Adipocyte (in vitro differentiated cells): ENCODE measurements at regions not wholly inside any gene's neighbourhood (a gene's known extent, or its start where the extent isn't known, plus 50 kb on each side); places are given as distances from the start of the nearest gene placed in this dataset.

ENCODE experiments used
- DNase-seq: peaks from one replicate; pipeline ENCODE4 v3.0.0-alpha.2; 2015; ENCODE audit warnings: low read depth
- H3K27me3 ChIP-seq: replicated peaks from 2 replicates; pipeline ENCODE4 v1.7.0; 2013; ENCODE audit warnings: mild to moderate bottlenecking, low read length, moderate library complexity; ENCODE audit not compliant: control insufficient read depth, insufficient read depth
- H3K36me3 ChIP-seq: 2 replicates; pipeline ENCODE4 v1.7.0; 2013; ENCODE audit warnings: low read length, mild to moderate bottlenecking, moderate library complexity; ENCODE audit not compliant: control insufficient read depth, insufficient read depth, severe bottlenecking
- H3K4me1 ChIP-seq: 2 replicates; pipeline ENCODE4 v1.7.0; 2013; ENCODE audit warnings: mild to moderate bottlenecking, low read length, moderate library complexity; ENCODE audit not compliant: control insufficient read depth, insufficient read depth
- H3K4me3 ChIP-seq: 2 replicates; pipeline ENCODE4 v1.7.0; 2013; ENCODE audit warnings: mild to moderate bottlenecking, low read length, moderate library complexity
- H3K9ac ChIP-seq: 2 replicates; pipeline ENCODE4 v1.7.0; 2013; ENCODE audit warnings: mild to moderate bottlenecking, low read length, moderate library complexity
- H3K9me3 ChIP-seq: 2 replicates; pipeline ENCODE4 v1.7.0; 2013; ENCODE audit warnings: mild to moderate bottlenecking, low read length, moderate library complexity; ENCODE audit not compliant: control insufficient read depth

DNA sequence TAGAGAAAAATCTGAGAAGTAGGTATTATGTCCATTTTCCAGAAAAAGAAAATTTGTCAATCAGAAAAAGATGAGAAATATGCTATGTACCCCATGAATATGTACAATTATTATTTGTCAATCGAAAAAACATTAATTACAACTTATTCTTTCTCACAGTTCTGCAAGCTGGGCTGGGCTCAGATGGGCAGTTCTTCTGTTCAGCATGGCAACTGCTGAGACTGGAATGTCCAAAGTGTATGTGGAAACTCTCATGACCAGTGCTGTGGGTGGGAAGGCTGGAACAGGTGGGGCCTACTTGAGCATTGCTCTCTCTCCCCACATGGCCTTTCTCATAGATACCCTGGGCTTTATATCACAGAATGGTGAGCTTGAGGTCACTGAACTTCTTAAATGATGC, 450.3 kb upstream of the TBX3 start:
- Histone ChIP-seq H3K36me3 (no peaks in the 10 kb centered on the region), H3K4me3 (no peak overlapping the region), H3K9ac (no peak overlapping the region), H3K27me3 (no peaks in the 10 kb centered on the region), H3K9me3 (no peaks in the 10 kb centered on the region), H3K4me1 (peaks cover 15% of the 10 kb centered on the region)
- no peak for DNase-seq

DNA sequence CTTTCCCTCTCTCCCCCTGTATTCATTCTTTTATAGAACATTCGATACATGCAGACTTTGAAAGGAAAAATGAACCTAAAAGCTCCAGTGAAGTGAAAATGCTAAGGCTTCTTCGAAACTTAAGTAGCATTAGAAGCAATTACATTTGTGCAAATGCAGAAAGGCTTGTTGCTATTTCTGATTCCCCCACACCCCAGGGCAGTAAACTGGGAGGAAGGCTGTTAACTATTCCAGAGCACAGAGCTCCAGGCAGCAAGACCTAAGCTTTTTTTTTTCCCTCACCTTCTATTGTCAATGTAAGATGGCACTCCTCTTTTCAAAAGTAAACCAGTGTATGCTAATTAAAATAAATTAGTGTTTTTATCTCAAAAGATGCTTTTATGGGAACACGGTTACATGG, 448.9 kb upstream of the TBX3 start:
- H3K4me1 ChIP-seq, result peaks cover 11% of the 10 kb centered on the region
- H3K9me3 ChIP-seq, result no peaks in the 10 kb centered on the region
- DNase-seq, result no peak
- no peak overlapping the region for H3K4me3 ChIP-seq
- H3K9ac ChIP-seq, result no peak overlapping the region
- no peaks in the 10 kb centered on the region for H3K27me3 ChIP-seq
- no peaks in the 10 kb centered on the region for H3K36me3 ChIP-seq

DNA sequence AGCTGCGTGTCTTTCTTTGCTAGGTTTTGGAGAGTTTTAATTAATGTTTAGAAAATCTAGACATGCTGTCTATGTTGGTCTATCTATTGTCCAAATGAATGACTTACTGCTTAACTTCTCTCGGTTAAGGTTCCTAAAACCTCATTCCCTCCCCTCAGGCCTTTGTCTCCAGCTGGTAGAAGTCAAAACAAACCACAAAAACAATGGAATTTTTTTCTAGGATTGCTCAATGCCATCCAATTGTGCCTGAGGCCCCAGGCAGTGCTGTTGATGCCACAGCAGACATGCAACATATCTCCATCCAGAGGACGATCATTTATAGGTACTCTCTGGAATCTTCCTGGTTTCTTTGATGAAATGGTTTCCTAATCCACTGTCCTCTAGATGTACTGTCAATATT, 448.2 kb upstream of the TBX3 start:
- H3K9me3 ChIP-seq, result no peaks in the 10 kb centered on the region
- DNase-seq, result peak; percentile 94
- H3K9ac ChIP-seq, result no peak overlapping the region
- peaks cover 15% of the 10 kb centered on the region for H3K4me1 ChIP-seq
- no peaks in the 10 kb centered on the region for H3K27me3 ChIP-seq
- H3K4me3 ChIP-seq, result no peak overlapping the region
- no peaks in the 10 kb centered on the region for H3K36me3 ChIP-seq

DNA sequence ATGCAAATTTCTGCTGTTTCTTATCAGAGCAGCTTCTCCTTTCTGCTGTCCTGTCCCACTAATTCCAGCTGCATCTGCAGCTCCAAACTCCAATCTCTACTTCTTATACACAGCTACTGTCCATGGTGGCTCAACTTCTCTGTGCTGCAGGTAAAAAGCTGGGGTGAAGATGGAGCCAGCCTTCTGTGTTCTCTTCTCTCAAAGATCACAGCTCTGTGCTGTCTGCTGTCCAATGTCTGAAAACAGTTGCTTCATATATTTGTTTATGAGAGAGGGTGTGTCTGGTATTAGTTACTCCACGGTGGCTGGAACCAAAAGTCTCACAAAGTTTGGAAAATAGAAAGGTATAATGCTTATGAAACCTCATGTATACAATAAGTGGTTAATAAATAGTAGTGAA, 445.8 kb upstream of the TBX3 start:
- Histone ChIP-seq H3K9ac (no peak overlapping the region), H3K9me3 (no peaks in the 10 kb centered on the region), H3K27me3 (no peaks in the 10 kb centered on the region), H3K36me3 (no peaks in the 10 kb centered on the region), H3K4me3 (no peak overlapping the region), H3K4me1 (peaks cover 12% of the 10 kb centered on the region)
- DNase-seq, result peak; percentile 57

DNA sequence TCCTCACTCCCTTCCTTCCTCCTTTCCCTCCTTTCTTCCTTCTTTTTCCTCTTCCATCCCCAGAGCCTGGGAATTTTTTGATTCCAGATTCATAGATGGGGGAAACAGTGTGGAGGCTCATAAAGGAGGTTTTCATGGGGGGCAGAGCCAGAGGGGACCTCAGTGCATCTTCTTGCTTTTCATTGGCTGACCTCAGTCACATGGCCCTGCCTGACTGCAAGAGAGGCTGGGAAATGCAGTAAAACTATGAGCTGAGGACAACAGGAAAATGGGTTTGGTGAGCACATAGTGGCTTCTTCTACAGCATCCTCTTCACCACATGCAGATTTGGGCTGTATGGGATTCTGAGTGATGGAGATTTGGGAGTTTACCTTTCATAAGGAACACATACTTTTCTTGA, 437.1 kb upstream of the TBX3 start:
- H3K9me3 ChIP-seq, result no peaks in the 10 kb centered on the region
- no peak overlapping the region for H3K9ac ChIP-seq
- H3K36me3 ChIP-seq, result no peaks in the 10 kb centered on the region
- H3K27me3 ChIP-seq, result no peaks in the 10 kb centered on the region
- no peak overlapping the region for H3K4me3 ChIP-seq
- H3K4me1 ChIP-seq, result no peaks in the 10 kb centered on the region
- no peak for DNase-seq

DNA sequence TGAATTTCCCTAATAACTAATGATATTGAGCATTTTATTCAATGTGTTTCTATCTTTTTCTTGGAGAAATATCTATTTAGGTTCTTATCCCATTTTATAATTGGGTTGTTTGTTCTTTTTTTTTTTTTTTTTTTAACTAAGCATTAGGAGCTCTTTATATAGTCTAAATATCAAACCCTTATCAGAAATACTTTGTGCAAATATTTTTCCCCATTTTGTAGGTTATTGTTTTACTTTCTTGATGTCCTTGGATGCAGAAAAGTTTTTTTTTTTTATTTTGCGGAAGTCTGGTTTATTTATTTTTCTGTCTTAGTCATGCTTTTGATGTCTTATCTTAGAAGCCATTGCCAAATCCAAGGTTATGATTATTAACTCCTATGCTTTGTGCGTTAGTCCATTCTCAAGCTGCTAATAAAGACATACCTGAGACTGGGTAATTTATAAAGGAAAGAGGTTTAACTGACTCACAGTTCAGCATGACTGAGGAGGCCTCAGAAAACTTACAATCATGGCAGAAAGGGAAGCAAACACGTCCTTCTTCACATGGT, 434.3 kb upstream of the TBX3 start:
- DNase-seq, result no peak
- Histone ChIP-seq H3K4me1 (no peaks in the 10 kb centered on the region), H3K4me3 (no peak overlapping the region), H3K27me3 (no peaks in the 10 kb centered on the region), H3K9me3 (no peaks in the 10 kb centered on the region), H3K9ac (no peak overlapping the region), H3K36me3 (no peaks in the 10 kb centered on the region)

DNA sequence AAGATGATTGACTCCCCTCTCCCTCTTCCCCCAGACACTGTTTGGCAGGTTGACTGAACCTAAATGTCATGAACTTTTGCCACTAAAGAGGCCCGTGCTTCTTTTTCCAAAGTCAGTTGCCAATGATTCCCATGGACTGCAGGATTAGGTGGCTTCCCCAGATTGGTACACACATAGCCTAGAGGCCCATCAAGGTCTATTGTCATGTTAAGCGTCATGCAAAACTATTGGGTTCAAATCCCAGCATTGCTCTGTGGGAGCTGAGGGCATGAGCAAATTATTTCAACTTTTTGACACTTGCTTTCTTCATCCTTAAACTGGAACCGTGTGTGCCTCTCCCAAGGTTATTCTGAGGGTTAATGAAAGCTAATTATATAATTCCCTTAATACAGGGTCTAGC, 430.2 kb upstream of the TBX3 start:
- no peaks in the 10 kb centered on the region for H3K9me3 ChIP-seq
- H3K4me3 ChIP-seq, result no peak overlapping the region
- H3K4me1 ChIP-seq, result no peaks in the 10 kb centered on the region
- no peak for DNase-seq
- no peaks in the 10 kb centered on the region for H3K27me3 ChIP-seq
- H3K36me3 ChIP-seq, result no peaks in the 10 kb centered on the region
- no peak overlapping the region for H3K9ac ChIP-seq

DNA sequence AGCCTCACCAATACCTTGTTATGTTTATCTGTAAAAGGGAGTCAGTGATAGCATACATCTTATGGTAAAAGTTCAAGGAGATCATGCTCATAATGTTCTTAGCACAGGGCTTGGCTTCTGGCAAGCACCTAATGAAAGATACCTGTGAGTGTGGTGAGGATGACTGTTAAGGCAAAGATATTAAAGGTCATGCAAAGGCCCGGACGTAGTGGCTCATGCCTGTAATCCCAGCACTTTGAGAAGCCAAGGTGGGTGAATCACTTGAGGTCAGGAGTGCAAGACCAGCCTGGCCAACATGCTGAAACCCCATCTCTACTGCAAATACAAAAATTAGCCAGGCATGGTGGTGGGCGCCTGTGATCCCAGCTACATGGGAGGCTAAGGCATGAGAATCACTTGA, 425.9 kb upstream of the TBX3 start:
- Histone ChIP-seq H3K4me3 (no peak overlapping the region), H3K9ac (no peak overlapping the region), H3K4me1 (no peaks in the 10 kb centered on the region), H3K36me3 (no peaks in the 10 kb centered on the region), H3K9me3 (no peaks in the 10 kb centered on the region), H3K27me3 (no peaks in the 10 kb centered on the region)
- DNase-seq, result no peak

DNA sequence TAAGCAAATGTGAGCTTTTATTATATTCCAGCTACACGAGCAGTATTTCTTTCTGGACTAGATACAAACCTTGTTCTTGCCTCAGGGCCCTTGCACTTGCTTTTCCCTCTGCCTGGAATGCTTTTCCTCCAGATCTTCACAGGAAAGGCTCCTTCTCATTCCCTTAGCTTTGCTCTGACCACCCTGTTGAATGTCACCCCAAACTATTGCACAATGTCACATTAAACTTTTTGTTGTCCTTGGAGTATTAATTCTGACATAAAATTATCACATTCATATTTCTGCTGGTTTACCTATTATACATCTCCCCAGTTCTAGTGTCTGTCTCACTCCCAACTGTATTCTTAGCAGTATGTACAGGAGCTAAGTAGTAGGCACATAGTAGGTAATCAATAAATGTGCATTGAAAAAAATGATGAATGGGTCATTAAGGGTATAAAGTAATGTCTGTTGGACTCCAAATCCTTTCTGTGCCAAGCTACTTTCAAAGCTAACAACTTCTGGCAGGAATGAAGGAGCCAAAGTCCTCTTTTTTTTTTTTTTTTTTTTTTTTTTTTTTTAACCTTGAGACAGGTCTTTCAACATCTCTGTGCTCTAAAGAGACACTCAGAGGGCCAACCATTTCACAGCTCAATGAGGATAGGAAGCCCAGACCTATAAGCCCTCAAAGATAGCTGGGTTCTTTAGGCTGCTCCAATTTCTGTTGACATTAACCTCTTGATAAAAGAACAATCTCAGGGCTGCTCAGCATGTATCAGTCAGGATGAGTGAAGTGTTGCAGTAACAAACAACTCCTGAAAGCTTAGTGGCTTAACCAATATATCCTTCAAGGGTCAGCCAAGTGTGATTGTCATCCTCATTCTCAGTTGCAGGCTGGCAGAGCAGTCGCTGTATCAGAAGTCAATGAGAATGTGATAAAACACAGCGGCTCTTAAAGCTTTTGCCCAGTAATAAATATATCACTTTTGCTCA, 424.4 kb upstream of the TBX3 start:
- no peak for DNase-seq
- no peaks in the 10 kb centered on the region for H3K36me3 ChIP-seq
- H3K9ac ChIP-seq, result no peak overlapping the region
- H3K4me3 ChIP-seq, result no peak overlapping the region
- H3K4me1 ChIP-seq, result peaks cover 2% of the 10 kb centered on the region
- H3K9me3 ChIP-seq, result no peaks in the 10 kb centered on the region
- H3K27me3 ChIP-seq, result no peaks in the 10 kb centered on the region

DNA sequence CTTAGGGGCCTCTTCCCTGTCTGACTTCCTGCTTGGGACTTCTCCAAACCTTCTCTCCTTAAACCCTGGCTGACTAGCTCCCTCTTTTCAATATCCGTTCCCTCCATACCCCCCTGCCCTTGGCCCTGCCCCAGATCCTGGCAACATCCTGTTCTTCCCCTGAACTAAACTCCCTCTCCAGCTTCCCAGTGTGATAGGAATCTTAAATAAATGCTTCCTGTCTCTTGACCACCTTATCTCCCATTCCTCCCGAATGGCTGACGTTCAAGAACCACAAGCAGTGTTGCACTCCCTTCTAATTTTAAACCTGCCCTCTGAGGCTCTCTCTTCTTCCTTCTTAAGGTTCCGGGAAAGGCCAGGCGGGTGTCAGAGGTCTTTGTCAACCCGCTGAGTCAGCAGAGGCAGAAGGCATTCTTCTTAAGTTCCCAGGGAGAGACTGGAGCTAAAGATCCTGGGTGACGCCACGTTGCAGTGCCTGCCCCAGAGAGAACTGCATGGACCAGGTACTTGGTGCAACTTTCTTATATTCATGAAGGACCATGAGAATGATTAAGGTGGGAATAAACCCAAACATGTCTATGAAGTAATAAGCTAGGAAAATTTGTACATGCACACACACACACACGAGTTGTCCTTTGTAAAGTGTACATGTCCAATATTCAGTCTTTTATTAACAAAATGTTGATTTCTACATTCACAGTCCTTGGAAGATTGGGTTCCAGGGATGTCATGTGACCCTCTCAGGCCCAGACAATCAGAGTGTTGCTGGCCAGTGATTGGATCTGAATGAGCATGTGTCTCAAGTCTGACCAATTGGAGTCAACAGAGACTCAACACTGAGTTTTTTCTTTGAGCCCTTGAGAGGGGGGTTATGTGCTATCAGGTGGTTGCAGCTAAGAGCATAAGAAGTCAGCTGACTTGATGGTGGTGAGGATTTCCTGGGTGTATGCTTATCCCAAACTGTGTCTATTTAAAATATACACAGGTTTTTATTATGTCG, 420.2 kb upstream of the TBX3 start:
- no peaks in the 10 kb centered on the region for H3K9me3 ChIP-seq
- H3K36me3 ChIP-seq, result no peaks in the 10 kb centered on the region
- H3K27me3 ChIP-seq, result no peaks in the 10 kb centered on the region
- no peak for DNase-seq
- H3K9ac ChIP-seq, result no peak overlapping the region
- H3K4me3 ChIP-seq, result no peak overlapping the region
- H3K4me1 ChIP-seq, result peaks cover 10% of the 10 kb centered on the region

DNA sequence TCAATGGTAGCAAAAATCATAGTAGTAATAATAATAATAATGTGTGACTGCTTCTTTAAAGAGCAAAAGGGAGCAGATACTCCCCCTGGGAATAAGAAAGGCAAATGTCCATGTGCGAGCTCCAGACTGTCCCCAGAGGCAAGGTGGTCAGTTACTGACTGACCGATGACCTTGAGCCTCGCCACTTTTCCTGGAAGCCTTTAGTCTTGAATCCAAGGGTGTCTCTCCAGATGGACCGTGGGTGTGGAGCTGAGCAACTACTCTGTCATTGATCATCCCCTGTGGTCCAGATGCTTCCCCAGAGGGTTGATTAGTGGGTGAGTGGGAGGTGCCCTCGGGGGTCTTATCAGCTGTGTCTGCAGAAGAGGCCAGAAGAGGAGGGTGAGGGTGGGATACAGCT, 418.5 kb upstream of the TBX3 start:
- H3K4me3 ChIP-seq, result no peak overlapping the region
- no peaks in the 10 kb centered on the region for H3K36me3 ChIP-seq
- H3K4me1 ChIP-seq, result peaks cover 10% of the 10 kb centered on the region
- no peak for DNase-seq
- no peaks in the 10 kb centered on the region for H3K27me3 ChIP-seq
- H3K9me3 ChIP-seq, result no peaks in the 10 kb centered on the region
- no peak overlapping the region for H3K9ac ChIP-seq
